PC-9 (cell line): ENCODE measurements at regions not wholly inside any gene's neighbourhood (a gene's known extent, or its start where the extent isn't known, plus 50 kb on each side); places are given as distances from the start of the nearest gene placed in this dataset.

Source experiments
- BruUV-seq: library from RNA; stranded (reverse); fragments of 400-500 nt; replicated peaks from 2 replicates; lab custom pipeline; 2021; lab: Mats Ljungman, UMichigan
- CTCF ChIA-PET: fragments of 300-600 bp; sonication (Branson Sonifier 250); formaldehyde crosslinking; loops from one replicate; lab custom pipeline; 2022; ENCODE audit warnings: antibody characterized with exemption; lab: Charles Lee
- POLR2A ChIA-PET: fragments of 300-600 bp; sonication (Branson Sonifier 250); formaldehyde crosslinking; loops from one replicate; lab custom pipeline; 2022; ENCODE audit warnings: antibody characterized with exemption; ENCODE audit not compliant: unreplicated experiment; lab: Charles Lee
- DNase-seq, 2 experiments: peaks; one replicate each; pipeline versions ENCODE4 v3.0.0 to v3.0.0-alpha.2; 2015 to 2022; ENCODE audit warnings: mixed read lengths in 1 of 2
- H2AFZ ChIP-seq: fragments of 200-600 bp; sonication (generic); 2 replicates; pipeline ENCODE4 v1.8.1; 2017; ENCODE audit warnings: antibody characterized with exemption
- H3F3A ChIP-seq: fragments of 200-600 bp; sonication (generic); 2 replicates; pipeline ENCODE4 v1.8.1; 2017; ENCODE audit warnings: antibody characterized with exemption, mild to moderate bottlenecking, low read depth; ENCODE audit not compliant: insufficient read depth
- H3K27ac ChIP-seq: fragments of 200-600 bp; sonication (generic); 2 replicates; pipeline ENCODE4 v1.6.1; 2016; ENCODE audit warnings: mixed run types
- H3K27me3 ChIP-seq: fragments of 200-600 bp; sonication (generic); 2 replicates; pipeline ENCODE4 v1.6.1; 2016; ENCODE audit warnings: low read depth, mixed run types; ENCODE audit not compliant: insufficient read depth
- H3K36me3 ChIP-seq: fragments of 200-600 bp; sonication (generic); 2 replicates; pipeline ENCODE4 v1.6.1; 2016; ENCODE audit warnings: low read depth, mixed run types
- H3K4me1 ChIP-seq: fragments of 200-600 bp; sonication (generic); replicated peaks from 2 replicates; pipeline ENCODE4 v1.6.1; 2016; ENCODE audit warnings: mixed run types; ENCODE audit not compliant: insufficient read depth
- H3K4me2 ChIP-seq: fragments of 200-600 bp; sonication (generic); 2 replicates; pipeline ENCODE4 v1.6.1; 2017; ENCODE audit warnings: mixed run types
- H3K4me3 ChIP-seq: fragments of 200-600 bp; sonication (generic); 2 replicates; pipeline ENCODE4 v1.6.1; 2016; ENCODE audit warnings: mixed run types
- H3K79me2 ChIP-seq: fragments of 200-600 bp; sonication (generic); 2 replicates; pipeline ENCODE4 v1.6.1; 2017; ENCODE audit warnings: low read depth, mixed run types
- H3K9me2 ChIP-seq: fragments of 200-600 bp; sonication (generic); 2 replicates; pipeline ENCODE4 v1.8.1; 2017; ENCODE audit warnings: mild to moderate bottlenecking; ENCODE audit not compliant: insufficient read depth
- H3K9me3 ChIP-seq: fragments of 200-600 bp; sonication (generic); 2 replicates; pipeline ENCODE4 v1.8.1; 2016; ENCODE audit warnings: low read depth; ENCODE audit not compliant: insufficient read depth
- H4K20me1 ChIP-seq: fragments of 200-600 bp; sonication (generic); 2 replicates; pipeline ENCODE4 v1.8.1; 2017; ENCODE audit not compliant: insufficient read depth
- CTCF ChIP-seq: fragments of 200-600 bp; sonication (generic); conservative IDR thresholded peaks from 2 replicates; pipeline ENCODE4 v1.6.1; 2017; ENCODE audit warnings: mixed run types, antibody characterized with exemption, mild to moderate bottlenecking, moderate library complexity
- EZH2 ChIP-seq: fragments of 200-600 bp; sonication (generic); IDR thresholded peaks from 2 replicates; pipeline ENCODE4 v1.8.0; 2017; ENCODE audit warnings: antibody characterized with exemption, low read depth
- intact Hi-C: fragments of 100-400 bp; cut with micrococcal nuclease; formaldehyde crosslinking; loops from one replicate; pipeline ENCODE4 v1.10.0; 2022; ENCODE audit not compliant: unreplicated experiment

- no peak for DNase-seq
- Histone ChIP-seq H3K36me3 (no peaks in the 10 kb centered on the region), H2AFZ (no peak overlapping the region), H3K27ac (no peak overlapping the region), H3K27me3 (no peaks in the 10 kb centered on the region), H3K79me2 (no peaks in the 10 kb centered on the region), H3K4me3 (no peak overlapping the region), H3F3A (no peaks in the 10 kb centered on the region), H3K4me2 (no peak overlapping the region), H3K4me1 (peaks cover 3% of the 10 kb centered on the region), H3K9me2 (no peaks in the 10 kb centered on the region), H3K9me3 (no peaks in the 10 kb centered on the region), H4K20me1 (no peaks in the 10 kb centered on the region)
- ChIA-PET POLR2A (no interaction called here), CTCF (no interaction called here)
- intact Hi-C loops = no loop called here
- BruUV-seq = no TSS peak
- TF ChIP-seq CTCF = no peak
- TF ChIP-seq EZH2 = no peak
These were observed 349.9 kb downstream of the PTPRU start for GRCh38 chr1:29586215-29586614.

GRCh38 chr1:29585656-29586055 is 349.3 kb downstream of the PTPRU start:
- TF ChIP-seq CTCF = no peak
- no peak for TF ChIP-seq EZH2
- DNase-seq = no peak
- H4K20me1 ChIP-seq = no peaks in the 10 kb centered on the region
- no peaks in the 10 kb centered on the region for H3K9me3 ChIP-seq
- H3K4me3 ChIP-seq = no peak overlapping the region
- no peaks in the 10 kb centered on the region for H3F3A ChIP-seq
- no peaks in the 10 kb centered on the region for H3K9me2 ChIP-seq
- no peak overlapping the region for H3K4me2 ChIP-seq
- CTCF ChIA-PET = no interaction called here
- no peak overlapping the region for H2AFZ ChIP-seq
- H3K4me1 ChIP-seq = no peaks in the 10 kb centered on the region
- H3K36me3 ChIP-seq = no peaks in the 10 kb centered on the region
- POLR2A ChIA-PET = no interaction called here
- H3K79me2 ChIP-seq = no peaks in the 10 kb centered on the region
- no TSS peak for BruUV-seq
- intact Hi-C loops = no loop called here
- no peak overlapping the region for H3K27ac ChIP-seq
- no peaks in the 10 kb centered on the region for H3K27me3 ChIP-seq

GRCh38 chr1:29585201-29585600 is 348.9 kb downstream of the PTPRU start:
- TF ChIP-seq CTCF = no peak
- TF ChIP-seq EZH2 = no peak
- H3K9me3 ChIP-seq = no peaks in the 10 kb centered on the region
- no peaks in the 10 kb centered on the region for H3K9me2 ChIP-seq
- no peaks in the 10 kb centered on the region for H3F3A ChIP-seq
- H3K27ac ChIP-seq = no peak overlapping the region
- H3K4me1 ChIP-seq = no peaks in the 10 kb centered on the region
- intact Hi-C loops = no loop called here
- no peak overlapping the region for H2AFZ ChIP-seq
- no peak overlapping the region for H3K4me2 ChIP-seq
- ChIA-PET CTCF (no interaction called here), POLR2A (no interaction called here)
- H4K20me1 ChIP-seq = no peaks in the 10 kb centered on the region
- no peaks in the 10 kb centered on the region for H3K79me2 ChIP-seq
- no peak overlapping the region for H3K4me3 ChIP-seq
- no TSS peak for BruUV-seq
- H3K27me3 ChIP-seq = no peaks in the 10 kb centered on the region
- H3K36me3 ChIP-seq = no peaks in the 10 kb centered on the region
- no peak for DNase-seq
